ENCODE measurements at regions not wholly inside any gene's neighbourhood (a gene's known extent, or its start where the extent isn't known, plus 50 kb on each side); places are given as distances from the start of the nearest gene placed in this dataset.

DNA sequence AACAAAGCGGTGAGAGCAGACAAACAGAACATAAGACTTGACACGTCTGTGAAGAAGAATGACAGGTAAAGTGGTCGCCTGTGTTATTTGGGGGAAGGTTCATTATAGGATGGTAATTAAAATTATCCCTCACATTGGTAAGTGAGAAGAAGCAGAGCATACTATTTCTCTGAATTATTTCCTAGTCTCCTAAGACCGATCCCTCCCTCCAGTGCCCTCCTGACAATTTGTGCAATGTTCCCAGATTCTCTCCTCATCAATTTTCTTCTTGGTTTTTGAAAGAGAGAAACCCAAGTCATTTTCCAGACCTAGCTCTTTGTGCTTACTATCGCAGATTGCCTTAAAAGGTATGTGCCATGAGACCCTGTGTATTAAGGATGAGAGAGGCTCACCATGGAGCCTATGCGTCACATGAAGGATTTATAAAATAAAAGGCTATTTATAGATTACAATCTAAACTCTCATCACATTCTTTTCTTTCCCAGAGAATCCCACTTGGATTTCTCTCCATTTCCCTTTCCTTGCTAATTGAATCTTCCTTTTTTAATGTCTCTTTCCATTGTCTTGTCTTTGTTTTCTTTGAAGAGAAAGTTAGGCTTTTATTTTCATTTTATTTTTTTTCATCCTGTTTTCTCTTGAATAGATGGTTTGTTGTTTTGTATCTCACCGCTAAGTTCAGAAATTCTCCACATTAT lies 112.0 kb downstream of the PPP1R3A start:
- no peak for TF ChIP-seq EP300 (IDR thresholded peaks at IDR 0.05)
- TF ChIP-seq, protein P1, sequence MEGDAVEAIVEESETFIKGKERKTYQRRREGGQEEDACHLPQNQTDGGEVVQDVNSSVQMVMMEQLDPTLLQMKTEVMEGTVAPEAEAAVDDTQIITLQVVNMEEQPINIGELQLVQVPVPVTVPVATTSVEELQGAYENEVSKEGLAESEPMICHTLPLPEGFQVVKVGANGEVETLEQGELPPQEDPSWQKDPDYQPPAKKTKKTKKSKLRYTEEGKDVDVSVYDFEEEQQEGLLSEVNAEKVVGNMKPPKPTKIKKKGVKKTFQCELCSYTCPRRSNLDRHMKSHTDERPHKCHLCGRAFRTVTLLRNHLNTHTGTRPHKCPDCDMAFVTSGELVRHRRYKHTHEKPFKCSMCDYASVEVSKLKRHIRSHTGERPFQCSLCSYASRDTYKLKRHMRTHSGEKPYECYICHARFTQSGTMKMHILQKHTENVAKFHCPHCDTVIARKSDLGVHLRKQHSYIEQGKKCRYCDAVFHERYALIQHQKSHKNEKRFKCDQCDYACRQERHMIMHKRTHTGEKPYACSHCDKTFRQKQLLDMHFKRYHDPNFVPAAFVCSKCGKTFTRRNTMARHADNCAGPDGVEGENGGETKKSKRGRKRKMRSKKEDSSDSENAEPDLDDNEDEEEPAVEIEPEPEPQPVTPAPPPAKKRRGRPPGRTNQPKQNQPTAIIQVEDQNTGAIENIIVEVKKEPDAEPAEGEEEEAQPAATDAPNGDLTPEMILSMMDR (IDR thresholded peaks at IDR 0.05), result no peak

Measured in suprapubic skin (tissue), 3 donors.